Left kidney (tissue), 1 donor: ENCODE measurements at regions not wholly inside any gene's neighbourhood (a gene's known extent, or its start where the extent isn't known, plus 50 kb on each side); places are given as distances from the start of the nearest gene placed in this dataset.

ENCODE experiments used
- DNase-seq: peaks from one replicate; pipeline ENCODE4 v3.0.0-alpha.2; 2013

- DNase-seq: peak; percentile 11
Measured at GRCh38 chr2:33673937-33674336, 74.8 kb upstream of the FAM98A start.

GRCh38 chr2:33672896-33673295, 73.8 kb upstream of the FAM98A start:
- DNase-seq: no peak

- no peak for DNase-seq
Measured at GRCh38 chr2:33672389-33672788, 73.3 kb upstream of the FAM98A start.

GRCh38 chr2:33671198-33671597, 72.1 kb upstream of the FAM98A start:
- DNase-seq: no peak

GRCh38 chr2:33670392-33670937, 71.4 kb upstream of the FAM98A start:
- no peak for DNase-seq

- no peak for DNase-seq
Measured at GRCh38 chr2:33666879-33667278, 67.8 kb upstream of the FAM98A start.

GRCh38 chr2:33665039-33665438, 65.9 kb upstream of the FAM98A start:
- no peak for DNase-seq

GRCh38 chr2:33660416-33661123, 61.5 kb upstream of the FAM98A start:
- DNase-seq: no peak

GRCh38 chr2:33655626-33656320, 56.7 kb upstream of the FAM98A start:
- no peak for DNase-seq

GRCh38 chr2:33652830-33653229, 53.7 kb upstream of the FAM98A start:
- DNase-seq: no peak

- no peak for DNase-seq
Measured at GRCh38 chr2:33650171-33650570, 51.1 kb upstream of the FAM98A start.
